A172 (cell line): ENCODE measurements at regions not wholly inside any gene's neighbourhood (a gene's known extent, or its start where the extent isn't known, plus 50 kb on each side); places are given as distances from the start of the nearest gene placed in this dataset.
"Not testable (repeated sequence)": the region's sequence is repeated elsewhere in the genome, so short reads cannot be mapped to it uniquely, and the experiment has no call there.

ENCODE experiments used
- DNase-seq: peaks from one replicate; pipeline ENCODE4 v3.0.0-alpha.2; 2015; ENCODE audit warnings: low spot score

DNA sequence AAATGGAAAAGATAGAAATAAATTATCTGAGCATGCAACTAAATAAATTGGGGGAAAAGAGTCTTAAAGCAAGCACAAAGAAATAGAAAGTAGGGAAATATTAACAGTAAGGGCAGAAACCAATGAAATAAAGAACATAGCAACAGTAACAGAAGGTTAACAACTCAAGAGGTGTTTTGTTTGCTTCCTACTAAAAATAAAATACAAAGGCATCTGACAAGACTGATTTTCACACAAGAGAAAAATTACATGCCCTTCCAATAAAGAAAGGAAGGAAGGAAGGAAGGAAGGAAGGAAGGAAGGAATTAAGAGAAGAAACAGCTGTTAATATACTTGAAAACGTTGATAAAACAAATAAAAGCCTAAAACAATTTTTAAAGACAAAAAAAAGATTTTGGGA, 240.2 kb downstream of the SEC16B start:
- no peak for DNase-seq

DNA sequence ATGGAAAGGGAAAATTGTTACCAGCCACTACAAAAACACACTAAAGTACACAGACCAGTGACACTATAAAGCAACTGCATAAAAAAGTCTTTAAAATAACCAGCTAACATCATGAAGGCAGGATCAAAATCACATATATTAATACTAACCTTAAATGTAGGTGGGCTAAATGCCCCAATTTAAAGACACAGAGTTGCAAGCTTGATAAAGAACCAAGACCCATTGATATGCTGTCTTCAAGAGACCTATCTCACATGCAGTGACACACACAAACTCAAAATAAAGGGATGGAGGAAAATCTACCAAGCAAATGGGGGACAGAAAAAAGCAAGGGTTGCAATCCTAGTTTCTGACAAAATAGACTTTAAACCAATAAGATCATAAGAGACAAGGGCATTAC, 246.3 kb downstream of the SEC16B start:
- DNase-seq: no peak

DNA sequence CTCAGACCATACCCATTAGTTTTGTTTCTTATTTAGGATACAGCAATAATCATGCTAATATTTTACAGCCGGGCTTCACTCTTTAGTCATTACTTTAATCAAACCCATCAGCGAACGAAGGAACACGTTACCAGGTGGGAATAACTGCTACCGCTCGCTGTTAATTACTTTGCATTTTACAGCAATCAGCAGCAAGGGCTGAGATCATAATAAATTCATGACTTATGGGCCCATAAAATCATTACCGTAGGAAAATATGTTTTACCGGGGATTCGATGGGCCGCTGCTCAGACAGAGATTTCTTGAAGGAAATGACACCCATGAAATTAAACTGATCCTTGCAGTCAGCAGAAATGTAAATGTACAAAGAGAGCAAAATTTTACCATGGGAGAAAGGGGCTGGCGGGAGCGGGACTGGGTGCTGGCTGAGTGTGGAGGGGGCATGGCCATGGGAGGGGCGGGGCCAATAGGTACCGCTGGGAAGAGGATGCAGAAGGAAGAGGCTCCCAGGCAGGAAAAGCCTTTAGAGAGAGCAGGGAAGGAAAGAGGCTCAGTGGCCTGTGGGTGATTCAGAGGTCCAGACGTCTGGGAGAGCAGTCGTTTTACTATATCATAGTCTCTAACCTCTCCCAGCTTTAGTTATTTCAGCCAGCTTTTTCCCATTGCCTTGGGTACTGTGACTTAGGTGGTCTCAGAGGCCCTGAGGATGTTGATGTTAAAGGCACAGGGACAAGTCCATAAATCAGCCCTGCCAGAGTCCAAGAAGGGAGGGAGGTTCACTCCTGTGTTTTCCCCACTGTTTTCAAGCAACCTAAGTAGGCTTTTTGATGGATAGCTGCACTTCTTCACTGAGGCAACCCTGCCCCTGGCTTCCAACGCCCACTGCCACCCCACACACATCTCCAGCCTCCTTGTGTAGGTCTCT, 258.9 kb downstream of the SEC16B start:
- DNase-seq: no peak

DNA sequence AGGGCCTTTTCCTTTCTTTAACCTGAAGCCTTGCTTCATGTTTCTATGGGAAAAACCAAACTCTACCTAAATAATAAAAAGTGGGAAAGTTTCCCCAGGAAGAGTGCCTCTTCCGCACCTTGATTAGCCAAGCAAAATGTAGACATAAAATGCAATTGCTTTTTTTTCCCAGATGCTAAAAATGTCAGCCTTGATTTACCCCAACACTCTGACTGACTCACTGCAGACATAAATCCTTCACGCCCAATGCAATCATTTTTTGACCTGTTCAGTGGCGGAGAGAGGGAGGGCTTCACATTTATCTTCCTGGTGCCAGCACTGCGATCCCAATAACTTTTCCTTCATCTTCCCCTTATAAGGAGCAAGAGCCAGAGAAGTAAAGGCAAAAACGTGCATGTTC, 261.5 kb downstream of the SEC16B start:
- DNase-seq: no peak

DNA sequence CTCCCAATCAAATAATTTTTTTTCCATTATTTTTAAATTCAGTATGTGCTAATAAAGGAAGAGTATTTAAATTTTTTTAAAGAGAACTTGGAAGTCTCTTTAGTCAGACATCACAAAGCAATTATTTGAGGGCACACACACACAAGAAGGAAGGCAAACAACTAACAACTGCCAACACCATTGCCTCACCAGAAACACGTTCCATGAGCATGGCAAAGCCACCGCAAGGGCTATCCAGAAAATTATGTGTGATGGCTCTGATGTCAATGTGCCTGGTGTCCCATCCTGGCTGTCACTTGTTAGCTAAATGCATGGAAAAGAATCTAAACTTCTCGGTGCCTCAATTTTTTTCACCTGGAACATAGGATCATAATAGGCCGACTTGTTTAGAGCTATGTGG, 262.9 kb downstream of the SEC16B start:
- DNase-seq: no peak

DNA sequence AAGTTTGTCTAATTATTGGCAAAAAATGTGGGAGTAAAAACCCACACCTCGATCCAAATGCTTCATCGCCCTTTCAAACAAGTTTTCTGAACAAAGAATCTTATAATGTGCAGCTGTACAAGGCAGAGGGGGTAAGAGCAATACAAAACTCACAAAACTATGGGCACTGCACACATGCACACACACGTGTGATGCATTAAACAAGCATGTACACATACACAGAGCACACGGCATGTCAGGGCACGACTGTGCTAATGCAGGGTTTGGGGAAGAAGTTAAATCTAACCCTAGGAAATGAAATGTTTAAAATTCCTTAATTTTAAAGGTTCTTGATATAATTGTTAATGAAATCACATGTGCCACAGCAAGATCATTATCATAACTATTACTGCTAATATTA, 264.0 kb downstream of the SEC16B start:
- DNase-seq: no peak

DNA sequence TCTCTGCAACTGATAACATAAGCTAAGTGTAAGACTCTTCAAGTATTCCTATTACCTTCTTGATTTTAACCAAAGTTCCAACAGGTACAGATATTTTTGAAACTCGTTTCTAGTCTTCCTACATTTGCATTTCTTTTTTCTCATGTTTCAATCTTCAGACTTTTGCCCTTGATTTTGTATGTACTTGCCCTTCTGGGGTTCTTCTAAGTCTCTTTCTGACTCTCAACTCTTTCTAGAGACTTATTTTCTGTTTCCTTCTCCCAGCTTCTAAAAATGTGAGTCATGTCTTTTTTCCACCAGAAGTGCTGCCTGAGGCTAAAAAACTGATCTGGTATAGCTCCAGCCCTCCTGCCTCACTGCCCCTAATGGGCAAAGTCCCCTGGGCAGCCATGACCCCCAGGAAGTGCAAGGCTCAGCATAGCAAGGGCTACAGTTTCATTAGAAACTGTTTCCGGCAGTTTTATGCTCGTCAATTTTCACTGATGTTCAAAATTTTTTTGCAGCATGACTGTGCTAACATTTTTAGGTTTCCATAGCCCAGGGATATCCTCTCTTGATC, 265.9 kb downstream of the SEC16B start:
- no peak for DNase-seq

DNA sequence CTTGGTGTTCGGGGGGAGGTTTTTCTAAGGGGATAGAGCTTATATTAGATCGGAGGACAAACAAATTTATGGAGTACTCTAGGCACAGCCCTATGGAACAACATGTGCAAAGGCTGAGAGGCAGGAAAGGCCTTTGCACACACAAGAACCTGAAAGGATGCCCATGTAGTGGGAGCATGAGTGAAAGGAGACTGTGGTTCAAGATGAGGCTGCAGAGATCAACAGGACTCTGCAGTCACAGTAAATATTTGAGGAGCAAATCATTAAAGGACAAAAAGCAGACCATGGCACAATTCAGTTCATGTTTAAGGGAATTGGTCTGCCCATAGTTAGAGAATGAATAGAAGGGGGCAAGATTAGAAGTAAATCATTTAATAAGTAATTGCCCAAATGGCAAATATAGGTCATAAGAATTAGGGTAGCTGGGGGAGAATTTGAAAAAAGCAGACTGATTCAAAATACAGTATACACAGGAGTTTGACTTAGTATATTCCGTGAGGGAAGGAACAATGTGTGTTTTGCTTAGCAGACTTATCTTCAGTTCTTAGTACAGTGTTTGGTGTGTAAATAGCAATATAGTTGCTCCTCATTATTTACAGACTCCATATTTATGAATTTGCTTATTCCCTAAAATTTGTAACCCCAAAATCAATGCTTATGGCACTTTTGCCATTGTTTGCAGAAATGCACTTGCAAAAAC, 268.1 kb downstream of the SEC16B start:
- no peak for DNase-seq

DNA sequence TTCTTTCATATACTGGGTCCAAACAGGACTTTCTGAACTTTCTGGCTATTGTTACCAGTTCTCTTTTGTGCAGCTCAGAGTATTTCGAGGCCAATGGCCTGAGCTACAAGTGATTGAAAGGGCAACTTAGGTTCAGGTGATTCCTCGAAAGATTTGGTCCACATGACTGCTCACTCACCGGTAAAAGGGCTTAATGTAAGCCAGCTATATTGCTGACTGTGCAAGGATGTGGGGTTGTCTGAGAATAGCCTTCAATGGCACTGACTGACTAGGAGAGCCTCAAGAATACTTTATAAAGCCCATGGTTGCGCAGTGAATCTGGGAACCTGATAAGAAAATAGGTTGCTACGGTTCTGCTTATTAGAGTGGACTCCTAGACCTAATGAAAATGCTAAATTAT, 269.0 kb downstream of the SEC16B start:
- DNase-seq: no peak

DNA sequence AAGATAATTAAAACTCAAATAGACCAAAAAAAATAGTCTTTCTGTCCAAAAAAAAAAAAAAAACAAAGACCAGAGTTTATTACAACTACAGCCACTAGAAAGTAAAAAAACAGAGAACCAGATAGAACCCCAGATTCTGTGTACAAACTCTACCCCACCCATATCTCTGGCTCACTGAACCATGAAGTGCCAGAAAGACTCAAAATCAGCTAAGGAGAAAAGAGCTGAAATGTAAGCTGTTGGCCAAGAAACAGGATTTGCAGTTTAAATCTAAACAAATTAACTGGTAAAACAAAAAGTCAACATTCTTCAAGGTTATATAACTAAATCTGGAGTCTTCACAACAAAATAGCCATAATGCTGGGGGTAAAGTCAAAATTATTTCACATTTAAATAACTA, 278.9 kb downstream of the SEC16B start:
- DNase-seq: no peak

DNA sequence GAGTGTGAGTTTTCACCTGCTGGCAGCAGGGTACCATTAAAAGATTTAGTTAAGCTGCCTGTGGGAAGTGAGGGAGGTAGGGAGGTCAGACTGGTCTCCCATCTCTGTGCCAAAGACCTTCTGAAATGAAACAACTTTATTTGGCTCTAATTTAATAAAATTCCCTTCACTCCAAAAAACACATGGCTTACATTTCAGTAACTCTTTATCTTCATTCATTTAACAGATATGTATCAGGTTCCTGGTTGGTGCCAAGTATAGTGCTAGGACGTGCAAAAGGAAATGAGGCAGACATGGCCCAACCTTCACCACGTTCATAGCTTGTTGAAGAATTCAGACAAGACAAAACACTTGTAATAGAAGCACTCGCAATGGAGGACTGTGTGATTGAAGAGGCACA, 282.3 kb downstream of the SEC16B start:
- no peak for DNase-seq

DNA sequence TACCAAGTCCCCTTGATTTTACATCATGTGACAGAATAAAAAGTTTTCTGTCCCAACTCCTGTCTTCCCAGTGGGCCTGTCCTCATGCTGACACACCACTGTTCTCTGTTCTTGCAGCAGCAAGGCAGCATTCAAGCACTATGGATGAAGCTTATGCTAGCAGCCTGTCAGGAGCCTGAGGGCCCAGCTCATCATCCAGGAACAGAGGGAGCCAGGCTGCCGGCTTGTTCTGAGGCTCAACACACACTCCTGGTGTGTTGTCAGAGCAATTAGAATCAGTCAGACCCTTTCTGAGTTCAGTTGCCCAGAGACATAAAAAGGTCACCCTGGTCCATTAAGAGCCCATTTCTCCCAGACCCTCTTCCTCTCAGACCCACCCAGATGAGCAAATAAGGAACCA, 282.9 kb downstream of the SEC16B start:
- DNase-seq: no peak

DNA sequence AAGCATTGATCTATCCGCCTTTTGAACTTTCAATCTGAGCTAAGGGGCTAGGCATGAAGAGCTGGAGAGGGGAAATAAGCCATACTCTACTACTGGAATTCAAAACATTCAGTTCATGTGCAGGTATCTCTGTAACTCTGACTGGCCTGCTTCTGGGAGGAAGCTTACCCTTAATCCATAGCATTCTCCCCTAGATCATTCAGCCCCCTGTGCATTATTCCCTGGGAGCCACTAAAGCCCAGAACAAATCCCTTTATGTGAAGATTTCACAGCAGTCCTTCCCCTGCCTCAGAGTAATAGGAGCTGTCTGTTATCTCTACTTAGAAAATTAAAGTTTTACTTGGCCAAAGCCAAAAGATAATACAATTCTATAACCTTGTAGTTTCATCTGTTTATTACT, 300.7 kb downstream of the SEC16B start:
- no peak for DNase-seq

DNA sequence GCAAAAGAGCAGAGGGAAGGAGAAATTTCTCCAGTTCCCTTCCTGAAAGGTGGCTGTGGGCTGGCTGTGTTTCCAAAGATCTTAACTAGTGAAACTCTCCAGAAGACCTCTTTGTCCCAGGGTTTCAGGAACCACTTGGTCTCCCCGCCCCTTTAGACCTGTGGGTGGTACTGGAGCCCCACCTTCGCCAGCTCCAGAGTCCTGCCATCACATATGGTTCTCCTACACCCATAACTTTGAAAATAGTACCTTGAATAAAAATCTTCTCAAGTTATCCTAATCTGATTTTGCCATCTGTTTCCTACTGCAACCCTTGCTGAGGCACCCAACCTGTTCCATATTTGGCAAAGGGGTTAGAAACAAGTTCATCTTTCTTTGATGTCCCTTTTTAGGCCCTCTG, 303.9 kb downstream of the SEC16B start:
- no peak for DNase-seq

DNA sequence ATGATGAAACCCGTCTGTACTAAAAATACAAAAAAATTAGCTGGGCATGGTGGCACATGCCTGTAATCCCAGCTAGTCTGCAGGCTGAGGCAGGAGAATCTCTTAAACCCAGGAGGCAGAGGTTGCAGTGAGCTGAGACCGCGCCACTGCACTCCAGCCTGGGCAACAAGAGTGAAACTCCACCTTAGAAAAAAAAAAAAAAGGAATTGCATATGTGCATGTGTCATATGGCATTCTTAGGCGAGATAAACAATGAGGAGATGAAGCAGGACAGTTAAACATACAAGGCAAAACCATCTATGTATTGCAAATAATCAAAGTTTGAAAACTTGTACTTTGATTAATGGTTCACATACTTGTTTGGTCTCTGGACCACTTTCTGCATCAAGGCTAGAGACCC, 305.1 kb downstream of the SEC16B start:
- not testable (repeated sequence) for DNase-seq

DNA sequence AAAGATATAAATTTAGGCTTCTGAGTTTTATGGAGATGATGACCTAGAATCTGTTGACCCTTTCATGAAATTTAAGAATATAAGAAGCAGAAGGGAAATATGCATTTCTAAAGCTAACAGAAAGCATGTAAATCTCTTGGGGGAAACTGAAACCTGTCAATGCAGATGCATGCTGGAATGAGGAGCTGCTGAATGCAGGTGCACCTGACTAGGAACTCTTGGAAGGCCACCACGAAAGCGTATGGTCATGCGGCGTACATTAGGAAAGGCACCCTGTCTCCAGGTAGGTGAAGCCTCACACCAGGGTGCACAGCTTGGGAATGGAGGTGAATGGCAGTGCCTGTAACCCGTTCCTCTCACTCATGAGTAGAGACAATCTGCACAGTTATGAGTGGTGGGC, 309.7 kb downstream of the SEC16B start:
- no peak for DNase-seq

DNA sequence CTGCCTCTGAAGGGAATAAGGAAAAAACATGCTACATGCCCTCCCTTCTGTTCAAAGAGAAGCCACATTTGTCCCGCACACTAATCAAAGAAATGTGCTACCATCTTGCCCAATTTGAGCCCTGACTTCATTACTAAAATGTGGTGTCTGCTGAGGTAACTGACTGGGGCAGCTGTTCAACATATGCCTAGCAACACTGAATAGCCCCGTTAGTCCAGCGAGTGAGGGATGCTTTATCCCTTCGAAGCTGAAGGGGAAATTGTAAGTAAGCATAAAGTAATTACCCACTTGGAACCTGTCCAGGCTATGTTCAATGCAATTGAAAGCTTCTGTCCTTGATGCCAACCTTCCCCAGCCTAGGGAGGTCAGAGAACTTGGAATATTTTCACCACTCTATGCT, 310.6 kb downstream of the SEC16B start:
- DNase-seq: no peak

DNA sequence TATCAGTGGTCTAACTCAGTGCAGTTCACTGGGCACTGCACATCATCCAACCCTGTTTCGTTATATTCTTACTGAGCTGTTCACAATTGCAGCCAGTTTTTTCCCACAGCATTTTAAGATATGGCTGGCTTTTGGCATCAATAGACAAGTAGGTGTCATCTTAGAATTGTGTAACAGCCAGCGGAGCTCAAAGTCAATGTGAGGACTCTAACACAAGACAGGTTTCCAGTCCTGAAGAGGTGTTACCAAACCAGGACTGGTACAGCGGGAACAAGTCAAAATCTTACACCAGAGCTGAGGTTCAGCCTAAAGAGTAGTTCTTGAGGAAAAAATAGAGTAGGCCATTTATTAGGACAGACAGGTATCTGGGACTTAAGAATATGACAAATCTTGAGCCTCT, 313.3 kb downstream of the SEC16B start:
- no peak for DNase-seq

DNA sequence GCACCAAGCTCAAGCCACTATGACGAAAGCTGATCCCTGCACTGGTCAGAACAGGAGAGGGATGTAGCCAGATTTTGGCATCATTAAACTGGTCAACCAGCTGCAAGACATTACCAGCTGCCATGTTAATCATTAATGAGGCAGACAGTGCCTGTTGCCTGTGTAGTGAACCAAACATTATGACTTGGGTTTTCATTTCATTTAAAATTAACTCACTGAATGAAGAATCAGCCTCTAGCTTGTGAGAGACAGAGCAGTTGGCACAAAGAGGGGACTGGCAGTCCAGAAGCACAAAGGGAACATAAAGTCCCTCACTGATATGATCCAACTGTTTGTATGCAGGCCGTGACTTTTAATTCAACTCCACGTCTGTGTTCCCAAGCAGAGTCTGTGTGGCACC, 318.9 kb downstream of the SEC16B start:
- no peak for DNase-seq

DNA sequence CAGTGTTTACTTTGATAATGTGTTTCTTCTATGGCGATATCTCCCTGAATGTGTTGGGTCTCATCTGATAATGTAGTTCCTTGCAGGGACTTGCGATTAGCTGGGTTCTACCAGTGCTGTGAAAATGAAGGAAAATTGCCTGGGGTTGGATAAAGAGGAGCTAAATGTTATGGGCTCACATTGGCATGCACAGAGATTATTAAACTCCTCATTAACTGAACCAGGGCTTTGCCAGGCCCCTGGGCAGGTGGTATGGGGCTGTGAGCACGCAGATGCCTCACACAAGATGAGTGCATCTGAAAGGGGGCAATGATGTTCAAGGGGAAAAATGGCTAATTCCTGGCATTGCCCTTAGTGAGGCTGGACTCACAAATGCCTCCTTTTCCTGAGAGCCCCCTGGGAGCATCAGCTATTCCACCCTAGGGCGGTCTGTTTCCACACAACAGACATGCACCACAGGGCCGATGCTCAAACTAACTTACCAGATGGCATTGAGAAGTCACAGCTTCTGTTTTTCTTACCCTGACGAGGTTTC, 321.1 kb downstream of the SEC16B start:
- DNase-seq: no peak

DNA sequence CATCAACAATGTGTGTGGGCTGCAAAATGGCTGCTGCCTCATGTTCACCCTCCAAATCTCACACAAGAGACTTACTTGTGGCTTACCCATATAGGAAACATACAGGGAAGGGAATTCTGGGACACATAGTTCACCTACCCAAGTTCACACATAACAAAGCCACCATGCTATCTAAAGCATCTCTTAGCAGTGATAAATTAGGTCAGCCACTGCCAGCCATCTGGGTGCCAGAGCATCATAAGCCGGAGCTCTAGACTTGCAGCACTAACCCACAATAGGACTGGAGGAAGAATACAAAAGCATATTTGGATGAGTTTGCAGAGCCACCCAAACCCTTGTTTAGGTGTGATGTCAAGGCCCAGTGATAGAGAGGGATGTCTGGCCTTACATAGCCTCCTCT, 321.7 kb downstream of the SEC16B start:
- no peak for DNase-seq

DNA sequence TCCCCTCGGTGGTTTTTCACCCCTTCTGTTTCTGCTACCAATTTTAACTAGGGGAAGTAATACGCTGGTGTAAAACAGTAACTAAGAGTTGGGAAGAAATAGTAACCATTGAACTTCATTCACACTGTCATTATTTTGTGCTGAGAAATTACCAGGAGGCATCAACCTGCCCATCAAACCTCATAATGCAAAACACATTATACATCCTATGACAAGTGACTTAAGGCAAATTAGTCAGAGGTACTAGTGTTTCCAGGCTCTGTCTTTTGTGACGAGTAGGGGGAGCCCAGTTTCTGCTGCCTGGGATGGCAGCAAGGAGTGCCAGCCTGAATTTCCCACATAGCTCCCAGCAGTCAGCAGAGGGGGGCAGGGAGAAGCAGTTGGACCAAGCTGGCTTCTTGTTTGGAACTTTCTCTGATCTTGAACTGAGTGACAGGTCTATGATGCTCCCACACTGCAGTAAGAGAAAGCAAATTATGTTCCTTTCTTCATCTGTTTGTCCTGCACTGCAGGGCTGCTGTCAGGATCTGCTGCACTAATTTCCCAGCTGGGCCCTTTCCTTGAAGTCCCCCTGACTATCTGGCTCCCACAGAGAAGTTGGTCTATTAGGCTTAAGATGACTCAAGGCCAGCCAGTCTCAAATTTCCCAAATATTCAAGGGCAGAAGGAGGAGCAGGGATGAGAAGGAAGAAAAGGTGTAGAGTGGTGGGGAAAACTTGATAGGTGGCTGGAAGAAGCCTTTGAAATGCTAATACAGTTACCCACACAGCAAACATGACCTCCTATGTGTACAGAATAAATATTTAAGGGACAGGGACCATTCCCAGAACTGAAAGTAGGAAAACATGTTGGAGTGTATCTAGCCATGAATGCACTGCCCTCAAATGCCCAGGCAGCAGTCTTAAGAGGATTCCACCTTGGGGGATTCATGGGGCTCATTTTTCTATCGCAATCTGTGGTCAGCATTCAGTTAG, 322.8 kb downstream of the SEC16B start:
- no peak for DNase-seq
